Ishikawa (cell line): ENCODE measurements at regions not wholly inside any gene's neighbourhood (a gene's known extent, or its start where the extent isn't known, plus 50 kb on each side); places are given as distances from the start of the nearest gene placed in this dataset.

Experiments
- CEBPB ChIP-seq: IDR thresholded peaks from 2 replicates; pipeline ENCODE4 v1.6.1; 2012
- CREB1 ChIP-seq: IDR thresholded peaks from 2 replicates; pipeline ENCODE4 v1.6.1; 2012; ENCODE audit warnings: low read depth
- EGR1 ChIP-seq: IDR thresholded peaks from 2 replicates; pipeline ENCODE4 v1.6.1; 2012
- EP300 ChIP-seq: IDR thresholded peaks from 2 replicates; pipeline ENCODE4 v1.6.1; 2012; ENCODE audit warnings: borderline replicate concordance
- FOXM1 ChIP-seq: IDR thresholded peaks from 2 replicates; pipeline ENCODE4 v1.6.1; 2012; ENCODE audit warnings: low read depth, borderline replicate concordance
- NFIC ChIP-seq: IDR thresholded peaks from 2 replicates; pipeline ENCODE4 v1.6.1; 2012
- RAD21 ChIP-seq: IDR thresholded peaks from 2 replicates; pipeline ENCODE4 v1.6.1; 2012; ENCODE audit warnings: low read depth
- TAF1 ChIP-seq: IDR thresholded peaks from 2 replicates; pipeline ENCODE4 v1.6.1; 2012; ENCODE audit warnings: low read depth, mild to moderate bottlenecking
- TCF12 ChIP-seq: IDR thresholded peaks from 2 replicates; pipeline ENCODE4 v1.6.1; 2012; ENCODE audit warnings: low read depth
- TEAD4 ChIP-seq: IDR thresholded peaks from 2 replicates; pipeline ENCODE4 v1.6.1; 2012
- YY1 ChIP-seq: IDR thresholded peaks from 2 replicates; pipeline ENCODE4 v1.6.1; 2012; ENCODE audit warnings: low read depth
- ZBTB7A ChIP-seq: IDR thresholded peaks from 2 replicates; pipeline ENCODE4 v1.6.1; 2012; ENCODE audit warnings: low read depth
- TF ChIP-seq, protein P1 (sequence below): IDR thresholded peaks from 2 replicates; pipeline ENCODE4 v1.6.1; 2012
- TF ChIP-seq, protein P2 (sequence below): IDR thresholded peaks from 2 replicates; pipeline ENCODE4 v1.6.1; 2012; ENCODE audit warnings: low read depth, mild to moderate bottlenecking
- TF ChIP-seq, protein P3 (sequence below): IDR thresholded peaks from 2 replicates; pipeline ENCODE4 v1.6.1; 2012

DNA sequence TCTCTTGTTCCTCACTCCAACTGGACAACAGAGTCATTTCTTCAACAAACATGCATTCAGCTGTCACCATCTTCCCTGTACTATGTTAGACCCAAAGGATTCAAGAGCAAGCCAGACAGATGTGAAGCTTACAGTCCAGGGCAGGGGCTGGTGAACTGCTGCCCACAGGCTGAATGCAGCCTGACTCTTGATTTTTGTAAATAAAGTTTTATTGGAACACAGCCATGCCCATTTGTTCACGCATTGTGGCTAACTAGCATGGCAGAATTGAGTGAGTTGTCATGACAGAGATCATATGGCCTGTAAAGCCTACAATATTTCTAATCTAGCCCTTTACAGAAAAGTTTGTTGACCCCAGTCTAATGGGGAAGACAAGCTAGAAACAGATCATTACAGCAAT, 208.7 kb downstream of the EMX2 start:
- TF ChIP-seq, protein P1, sequence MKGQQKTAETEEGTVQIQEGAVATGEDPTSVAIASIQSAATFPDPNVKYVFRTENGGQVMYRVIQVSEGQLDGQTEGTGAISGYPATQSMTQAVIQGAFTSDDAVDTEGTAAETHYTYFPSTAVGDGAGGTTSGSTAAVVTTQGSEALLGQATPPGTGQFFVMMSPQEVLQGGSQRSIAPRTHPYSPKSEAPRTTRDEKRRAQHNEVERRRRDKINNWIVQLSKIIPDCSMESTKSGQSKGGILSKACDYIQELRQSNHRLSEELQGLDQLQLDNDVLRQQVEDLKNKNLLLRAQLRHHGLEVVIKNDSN, result no peak
- TF ChIP-seq TEAD4, result no peak

- TF ChIP-seq TCF12 (no peak), FOXM1 (no peak), CEBPB (no peak), ZBTB7A (no peak), EGR1 (no peak), RAD21 (peak; percentile 26; the same call in 1 of the 2 replicates), EP300 (no peak)
- TF ChIP-seq, protein P2, sequence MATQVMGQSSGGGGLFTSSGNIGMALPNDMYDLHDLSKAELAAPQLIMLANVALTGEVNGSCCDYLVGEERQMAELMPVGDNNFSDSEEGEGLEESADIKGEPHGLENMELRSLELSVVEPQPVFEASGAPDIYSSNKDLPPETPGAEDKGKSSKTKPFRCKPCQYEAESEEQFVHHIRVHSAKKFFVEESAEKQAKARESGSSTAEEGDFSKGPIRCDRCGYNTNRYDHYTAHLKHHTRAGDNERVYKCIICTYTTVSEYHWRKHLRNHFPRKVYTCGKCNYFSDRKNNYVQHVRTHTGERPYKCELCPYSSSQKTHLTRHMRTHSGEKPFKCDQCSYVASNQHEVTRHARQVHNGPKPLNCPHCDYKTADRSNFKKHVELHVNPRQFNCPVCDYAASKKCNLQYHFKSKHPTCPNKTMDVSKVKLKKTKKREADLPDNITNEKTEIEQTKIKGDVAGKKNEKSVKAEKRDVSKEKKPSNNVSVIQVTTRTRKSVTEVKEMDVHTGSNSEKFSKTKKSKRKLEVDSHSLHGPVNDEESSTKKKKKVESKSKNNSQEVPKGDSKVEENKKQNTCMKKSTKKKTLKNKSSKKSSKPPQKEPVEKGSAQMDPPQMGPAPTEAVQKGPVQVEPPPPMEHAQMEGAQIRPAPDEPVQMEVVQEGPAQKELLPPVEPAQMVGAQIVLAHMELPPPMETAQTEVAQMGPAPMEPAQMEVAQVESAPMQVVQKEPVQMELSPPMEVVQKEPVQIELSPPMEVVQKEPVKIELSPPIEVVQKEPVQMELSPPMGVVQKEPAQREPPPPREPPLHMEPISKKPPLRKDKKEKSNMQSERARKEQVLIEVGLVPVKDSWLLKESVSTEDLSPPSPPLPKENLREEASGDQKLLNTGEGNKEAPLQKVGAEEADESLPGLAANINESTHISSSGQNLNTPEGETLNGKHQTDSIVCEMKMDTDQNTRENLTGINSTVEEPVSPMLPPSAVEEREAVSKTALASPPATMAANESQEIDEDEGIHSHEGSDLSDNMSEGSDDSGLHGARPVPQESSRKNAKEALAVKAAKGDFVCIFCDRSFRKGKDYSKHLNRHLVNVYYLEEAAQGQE, result no peak
Observed at GRCh38 chr10:117752103-117752502, 209.6 kb downstream of the EMX2 start.

GRCh38 chr10:117754770-117755658, 212.5 kb downstream of the EMX2 start:
- TF ChIP-seq NFIC (no peak), TCF12 (no peak), ZBTB7A (no peak), EGR1 (no peak), CEBPB (no peak), YY1 (no peak), FOXM1 (no peak), TAF1 (no peak), CREB1 (no peak), TEAD4 (no peak), RAD21 (no peak), EP300 (no peak)
- TF ChIP-seq, protein P3, sequence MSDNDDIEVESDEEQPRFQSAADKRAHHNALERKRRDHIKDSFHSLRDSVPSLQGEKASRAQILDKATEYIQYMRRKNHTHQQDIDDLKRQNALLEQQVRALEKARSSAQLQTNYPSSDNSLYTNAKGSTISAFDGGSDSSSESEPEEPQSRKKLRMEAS, result no peak
- TF ChIP-seq, protein P2, result no peak
- TF ChIP-seq, protein P1, result no peak

- no peak for TF ChIP-seq YY1
- TF ChIP-seq CEBPB, result no peak
- no peak for TF ChIP-seq TAF1
- TF ChIP-seq, protein P3, result no peak
- TF ChIP-seq FOXM1, result no peak
- TF ChIP-seq EP300, result no peak
- no peak for TF ChIP-seq ZBTB7A
- TF ChIP-seq, protein P1, result no peak
- TF ChIP-seq RAD21, result no peak
Observed at GRCh38 chr10:117755659-117756014, 213.1 kb downstream of the EMX2 start.

- TF ChIP-seq TAF1, result no peak
- TF ChIP-seq CREB1, result no peak
- no peak for TF ChIP-seq NFIC
- no peak for TF ChIP-seq TEAD4
- TF ChIP-seq CEBPB, result no peak
- TF ChIP-seq YY1, result no peak
- TF ChIP-seq, protein P1, result no peak
- TF ChIP-seq ZBTB7A, result no peak
- TF ChIP-seq, protein P2, result no peak
- no peak for TF ChIP-seq TCF12
- TF ChIP-seq FOXM1, result no peak
- TF ChIP-seq, protein P3, result no peak
- no peak for TF ChIP-seq EP300
- TF ChIP-seq RAD21, result no peak
- no peak for TF ChIP-seq EGR1
Observed at GRCh38 chr10:117757086-117757720, 214.7 kb downstream of the EMX2 start.
